ENCODE measurements at regions not wholly inside any gene's neighbourhood (a gene's known extent, or its start where the extent isn't known, plus 50 kb on each side); places are given as distances from the start of the nearest gene placed in this dataset.

DNA sequence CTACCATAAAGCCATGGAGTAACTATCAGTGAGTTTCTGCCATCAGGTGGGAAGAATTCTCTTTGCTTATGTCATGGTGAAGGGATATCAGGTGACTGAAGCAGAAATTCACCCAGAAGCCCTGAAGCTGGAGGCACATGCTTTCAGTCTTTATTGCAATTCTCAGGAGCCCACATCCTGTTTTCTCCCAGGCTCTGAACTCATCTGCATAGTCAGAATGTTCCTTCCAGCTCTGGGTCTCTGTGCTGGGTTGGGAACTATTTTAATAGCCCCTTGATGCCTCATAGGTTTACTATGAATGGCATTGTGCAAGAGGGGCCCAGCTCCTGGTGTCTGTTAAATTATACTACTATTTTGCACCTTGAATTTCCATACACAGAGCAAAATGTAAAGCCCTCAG, 198.4 kb upstream of the SOX9 start:
- dilution Hi-C loops (cut with MboI; ENCODE audit: extremely low pct_ligation_motif_present, low sequenced_read_pairs) = no loop called here
- Histone ChIP-seq H3K9ac (replicated peaks; ENCODE audit: extremely low read depth, insufficient read depth, low read length) (no peak overlapping the region), H2AFZ (ENCODE audit: low read depth, low read length) (no peak overlapping the region), H3K9me1 (replicated peaks; ENCODE audit: control insufficient read depth, extremely low read depth, insufficient read depth, low read length) (no peaks in the 10 kb centered on the region), H3K4me3 (replicated peaks in 1 of 3; ENCODE audit: insufficient read depth in 1 of 3, low read depth in 1 of 3, low read length in 3 of 3) (no peak overlapping the region), H3K4me1 (ENCODE audit: control insufficient read depth, extremely low read depth, insufficient read depth, low read length) (no peaks in the 10 kb centered on the region), H3K36me3 (ENCODE audit: control insufficient read depth in 2 of 2, extremely low read depth in 1 of 2, insufficient read depth in 2 of 2, low read length in 2 of 2) (no peaks in the 10 kb centered on the region), H3K9me3 (replicated peaks; ENCODE audit: control insufficient read depth, insufficient read depth, low read length) (peaks cover 5% of the 10 kb centered on the region), H4K20me1 (replicated peaks; ENCODE audit: control insufficient read depth, extremely low read depth, insufficient read depth, low read length) (no peaks in the 10 kb centered on the region), H3K4me2 (ENCODE audit: insufficient read depth, low read length) (no peak overlapping the region), H3K27ac (ENCODE audit: insufficient read depth, low read depth, low read length) (no peak overlapping the region), H3K79me2 (ENCODE audit: control insufficient read depth, insufficient read depth, low read length) (no peaks in the 10 kb centered on the region), H3K27me3 (ENCODE audit: control insufficient read depth in 2 of 2, insufficient read depth in 2 of 2, low read length in 2 of 2) (no peaks in the 10 kb centered on the region)
- BruUV-seq (replicated peaks) = no TSS peak
- no peak for FAIRE-seq
- TF ChIP-seq MYC (IDR thresholded peaks at IDR 0.05; ENCODE audit: low read depth, low read length) = no peak
- no peak for TF ChIP-seq POLR2AphosphoS5 (IDR thresholded peaks at IDR 0.05; ENCODE audit: insufficient read depth, low read depth, low read length)
- TF ChIP-seq JUN (IDR thresholded peaks at IDR 0.05; ENCODE audit: borderline replicate concordance, insufficient read depth, insufficient read length, low read depth) = no peak
- TF ChIP-seq, protein P1, sequence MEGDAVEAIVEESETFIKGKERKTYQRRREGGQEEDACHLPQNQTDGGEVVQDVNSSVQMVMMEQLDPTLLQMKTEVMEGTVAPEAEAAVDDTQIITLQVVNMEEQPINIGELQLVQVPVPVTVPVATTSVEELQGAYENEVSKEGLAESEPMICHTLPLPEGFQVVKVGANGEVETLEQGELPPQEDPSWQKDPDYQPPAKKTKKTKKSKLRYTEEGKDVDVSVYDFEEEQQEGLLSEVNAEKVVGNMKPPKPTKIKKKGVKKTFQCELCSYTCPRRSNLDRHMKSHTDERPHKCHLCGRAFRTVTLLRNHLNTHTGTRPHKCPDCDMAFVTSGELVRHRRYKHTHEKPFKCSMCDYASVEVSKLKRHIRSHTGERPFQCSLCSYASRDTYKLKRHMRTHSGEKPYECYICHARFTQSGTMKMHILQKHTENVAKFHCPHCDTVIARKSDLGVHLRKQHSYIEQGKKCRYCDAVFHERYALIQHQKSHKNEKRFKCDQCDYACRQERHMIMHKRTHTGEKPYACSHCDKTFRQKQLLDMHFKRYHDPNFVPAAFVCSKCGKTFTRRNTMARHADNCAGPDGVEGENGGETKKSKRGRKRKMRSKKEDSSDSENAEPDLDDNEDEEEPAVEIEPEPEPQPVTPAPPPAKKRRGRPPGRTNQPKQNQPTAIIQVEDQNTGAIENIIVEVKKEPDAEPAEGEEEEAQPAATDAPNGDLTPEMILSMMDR (IDR thresholded peaks at IDR 0.05; ENCODE audit: extremely low read depth in 1 of 2, insufficient read depth in 1 of 2, low read depth in 1 of 2, low read length in 2 of 2) = no peak
- TF ChIP-seq, protein P2, sequence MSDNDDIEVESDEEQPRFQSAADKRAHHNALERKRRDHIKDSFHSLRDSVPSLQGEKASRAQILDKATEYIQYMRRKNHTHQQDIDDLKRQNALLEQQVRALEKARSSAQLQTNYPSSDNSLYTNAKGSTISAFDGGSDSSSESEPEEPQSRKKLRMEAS (IDR thresholded peaks at IDR 0.05; ENCODE audit: insufficient read depth, insufficient read length) = no peak
- TF ChIP-seq EZH2 (IDR thresholded peaks at IDR 0.05; ENCODE audit: borderline replicate concordance, low read depth, low read length, severe bottlenecking) = no peak
- TF ChIP-seq FOS (IDR thresholded peaks at IDR 0.05; ENCODE audit: borderline replicate concordance, insufficient read depth, low read length) = no peak
- no peak for TF ChIP-seq GATA2 (IDR thresholded peaks at IDR 0.05; ENCODE audit: insufficient read depth, insufficient read length, low read depth, low read length)
- POLR2A ChIA-PET = no interaction called here
- intact Hi-C loops (cut with micrococcal nuclease) = no loop called here
- CTCF ChIA-PET = no interaction called here
- no peak for DNase-seq (ENCODE audit: low read depth, low spot score)

Measured in endothelial cell of umbilical vein (primary cell).